ENCODE measurements at regions not wholly inside any gene's neighbourhood (a gene's known extent, or its start where the extent isn't known, plus 50 kb on each side); places are given as distances from the start of the nearest gene placed in this dataset.

- Mint-ChIP-seq H3K9me3 (no peaks in the 10 kb centered on the region; a peak in 1 of 5 replicates), H3K4me3 (no peak overlapping the region), H3K4me1 (no peaks in the 10 kb centered on the region), H3K27ac (no peak overlapping the region), H3K27me3 (ENCODE audit: low read depth) (no peaks in the 10 kb centered on the region), H3K36me3 (ENCODE audit: insufficient read depth in 1 of 3, low read depth in 3 of 3) (peaks cover 0 to 6% (median 0%) of the 10 kb centered on the region in 3 experiments; a peak in 2 of 7 replicates)
- Histone ChIP-seq H4K20me1 (ENCODE audit: control insufficient read depth, insufficient read depth, insufficient read length) (no peaks in the 10 kb centered on the region), H3K4me2 (ENCODE audit: insufficient read depth, insufficient read length, low read length) (no peak overlapping the region), H3T11ph (ENCODE audit: low read length) (no peak overlapping the region), H2BK5ac (ENCODE audit: insufficient read length, low read length) (no peak overlapping the region), H3K18ac (ENCODE audit: insufficient read length, low read depth, low read length) (no peak overlapping the region), H3K23me2 (ENCODE audit: insufficient read length, low read depth, low read length, poor library complexity, severe bottlenecking) (no peaks in the 10 kb centered on the region), H2BK15ac (ENCODE audit: low read depth, low read length) (no peak overlapping the region), H3K4ac (ENCODE audit: low read depth, low read length) (no peak overlapping the region), H4K8ac (replicated peaks; ENCODE audit: insufficient read length, low read depth, low read length) (no peak overlapping the region), H2BK120ac (ENCODE audit: low read depth, low read length, poor library complexity, severe bottlenecking) (no peak overlapping the region), H4K5ac (ENCODE audit: insufficient read length, low read depth, low read length) (no peak overlapping the region), H3K9me3 (ENCODE audit: control insufficient read depth, low read depth, low read length) (no peaks in the 10 kb centered on the region), H3K56ac (ENCODE audit: insufficient read length, low read depth, low read length) (no peak overlapping the region), H3K79me1 (ENCODE audit: insufficient read depth, low read depth, low read length, poor library complexity, severe bottlenecking) (no peaks in the 10 kb centered on the region), H3K27ac (ENCODE audit: insufficient read length, low read depth, low read length) (no peak overlapping the region), H2BK20ac (ENCODE audit: low read depth, low read length, poor library complexity, severe bottlenecking) (no peak overlapping the region), H3K14ac (ENCODE audit: insufficient read depth, low read length) (no peak overlapping the region), H2AFZ (ENCODE audit: low read length) (no peak overlapping the region), H4K91ac (ENCODE audit: insufficient read length, low read depth, low read length) (no peak overlapping the region), H3K27me3 (ENCODE audit: insufficient read depth, low read length) (no peaks in the 10 kb centered on the region), H3K4me1 (ENCODE audit: insufficient read depth, low read length) (no peaks in the 10 kb centered on the region), H2AK5ac (ENCODE audit: insufficient read length, low read length) (no peak overlapping the region), H3K9ac (ENCODE audit: extremely low read depth, insufficient read length, low read length) (no peak overlapping the region), H2BK12ac (ENCODE audit: insufficient read length, low read depth, low read length) (no peak overlapping the region), H3K79me2 (ENCODE audit: insufficient read depth, low read length) (no peaks in the 10 kb centered on the region), H3K23ac (ENCODE audit: insufficient read length, low read depth, low read length) (no peak overlapping the region)
- WGBS (ENCODE audit: extremely low coverage, insufficient read length, low lambda C conversion rate), result no CpG with 5 or more reads among the region's 2 CpGs
- TF ChIP-seq, protein P1, sequence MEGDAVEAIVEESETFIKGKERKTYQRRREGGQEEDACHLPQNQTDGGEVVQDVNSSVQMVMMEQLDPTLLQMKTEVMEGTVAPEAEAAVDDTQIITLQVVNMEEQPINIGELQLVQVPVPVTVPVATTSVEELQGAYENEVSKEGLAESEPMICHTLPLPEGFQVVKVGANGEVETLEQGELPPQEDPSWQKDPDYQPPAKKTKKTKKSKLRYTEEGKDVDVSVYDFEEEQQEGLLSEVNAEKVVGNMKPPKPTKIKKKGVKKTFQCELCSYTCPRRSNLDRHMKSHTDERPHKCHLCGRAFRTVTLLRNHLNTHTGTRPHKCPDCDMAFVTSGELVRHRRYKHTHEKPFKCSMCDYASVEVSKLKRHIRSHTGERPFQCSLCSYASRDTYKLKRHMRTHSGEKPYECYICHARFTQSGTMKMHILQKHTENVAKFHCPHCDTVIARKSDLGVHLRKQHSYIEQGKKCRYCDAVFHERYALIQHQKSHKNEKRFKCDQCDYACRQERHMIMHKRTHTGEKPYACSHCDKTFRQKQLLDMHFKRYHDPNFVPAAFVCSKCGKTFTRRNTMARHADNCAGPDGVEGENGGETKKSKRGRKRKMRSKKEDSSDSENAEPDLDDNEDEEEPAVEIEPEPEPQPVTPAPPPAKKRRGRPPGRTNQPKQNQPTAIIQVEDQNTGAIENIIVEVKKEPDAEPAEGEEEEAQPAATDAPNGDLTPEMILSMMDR (conservative IDR thresholded peaks at IDR 0.05), result no peak
- DNase-seq, result no peak
Measured at GRCh38 chr1:104100115-104100514, 350.4 kb downstream of the AMY1C start.

Data from H9 (cell line).